ENCODE measurements at regions not wholly inside any gene's neighbourhood (a gene's known extent, or its start where the extent isn't known, plus 50 kb on each side); places are given as distances from the start of the nearest gene placed in this dataset.

GRCh38 chr11:13065200-13065787, 56.2 kb downstream of the RASSF10 start:
- TF ChIP-seq POLR2AphosphoS5 (IDR thresholded peaks at IDR 0.05; ENCODE audit: low read depth), result no peak
- TF ChIP-seq SPI1 (IDR thresholded peaks at IDR 0.05; ENCODE audit: borderline replicate concordance, low read depth), result no peak
- no peak for TF ChIP-seq CTCF (IDR thresholded peaks at IDR 0.05; ENCODE audit: insufficient read depth, low read length)
- TF ChIP-seq REST (IDR thresholded peaks at IDR 0.05; ENCODE audit: insufficient replicate concordance, low read depth), result no peak

All from HL-60 (cell line).